Stimulated activated effector memory CD8-positive, alpha-beta T cell treated with anti-CD3 and anti-CD28 coated beads, Interleukin-12 subunit alpha, Interleukin-12 subunit beta, amount 100 ng/mL, for 72 hours (primary cell): ENCODE measurements at regions not wholly inside any gene's neighbourhood (a gene's known extent, or its start where the extent isn't known, plus 50 kb on each side); places are given as distances from the start of the nearest gene placed in this dataset.
"Not testable (repeated sequence)": the region's sequence is repeated elsewhere in the genome, so short reads cannot be mapped to it uniquely, and the experiment has no call there.

ENCODE experiments used
- ATAC-seq: fragments of 150-1000 bp; cut with Tn5 transposase; 2 replicates; pipeline ENCODE4 v1.10.0; 2021
- DNase-seq, 2 donors: peaks; one replicate each; pipeline ENCODE4 v3.0.0; 2021 to 2022; ENCODE audit warnings: low spot score in 2 of 2
- H3K27ac Mint-ChIP-seq: one replicate; pipeline ENCODE4 v1.8.0; 2022; ENCODE audit warnings: mild to moderate bottlenecking, mixed read lengths
- H3K36me3 Mint-ChIP-seq: one replicate; pipeline ENCODE4 v1.8.0; 2022; ENCODE audit warnings: mild to moderate bottlenecking, mixed read lengths
- H3K4me1 Mint-ChIP-seq: one replicate; pipeline ENCODE4 v1.8.0; 2022; ENCODE audit warnings: mixed read lengths
- H3K4me3 Mint-ChIP-seq: one replicate; pipeline ENCODE4 v1.8.0; 2022; ENCODE audit warnings: mild to moderate bottlenecking, mixed read lengths
- H3K9me3 Mint-ChIP-seq: one replicate; pipeline ENCODE4 v1.8.0; 2022; ENCODE audit warnings: mixed read lengths

DNA sequence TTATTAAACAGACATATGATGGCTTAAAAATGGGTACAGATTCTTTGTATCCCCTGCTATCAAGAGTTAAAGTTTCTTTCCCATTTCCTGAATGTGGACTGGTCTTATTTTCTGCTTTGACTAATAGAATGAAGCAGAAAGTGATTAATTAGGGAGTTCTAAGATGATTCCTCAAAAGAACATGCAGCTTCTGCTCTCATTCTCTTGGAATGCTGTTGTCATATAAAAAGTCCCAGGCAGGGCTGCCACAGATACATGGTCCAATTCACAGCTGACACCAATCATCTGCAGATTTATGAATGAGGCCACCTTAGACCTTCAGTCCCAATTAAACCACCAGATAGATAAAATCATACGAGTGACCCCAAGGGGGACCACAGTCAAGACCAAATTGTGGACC is 844.5 kb upstream of the RAG2 start:
- no peak for ATAC-seq
- DNase-seq, result no peak
- Mint-ChIP-seq H3K4me1 (no peaks in the 10 kb centered on the region), H3K4me3 (no peak overlapping the region), H3K36me3 (no peaks in the 10 kb centered on the region), H3K9me3 (peaks cover 9% of the 10 kb centered on the region), H3K27ac (no peak overlapping the region)

- not testable (repeated sequence) for DNase-seq, H3K4me1 Mint-ChIP-seq, H3K4me3 Mint-ChIP-seq, ATAC-seq, H3K27ac Mint-ChIP-seq, H3K36me3 Mint-ChIP-seq
- H3K9me3 Mint-ChIP-seq, result peaks cover 13% of the 10 kb centered on the region
These were observed 833.7 kb upstream of the RAG2 start for GRCh38 chr11:37431633-37432230.

GRCh38 chr11:37430966-37431632 is 833.1 kb upstream of the RAG2 start:
- H3K36me3 Mint-ChIP-seq, H3K4me1 Mint-ChIP-seq, H3K27ac Mint-ChIP-seq, H3K4me3 Mint-ChIP-seq, ATAC-seq, DNase-seq: not testable (repeated sequence)
- peaks cover 12% of the 10 kb centered on the region for H3K9me3 Mint-ChIP-seq

GRCh38 chr11:37422511-37422910 is 824.5 kb upstream of the RAG2 start:
- Mint-ChIP-seq H3K4me3 (no peak overlapping the region), H3K4me1 (no peaks in the 10 kb centered on the region), H3K9me3 (peaks cover 15% of the 10 kb centered on the region), H3K36me3 (no peaks in the 10 kb centered on the region), H3K27ac (no peak overlapping the region)
- DNase-seq (no peak), ATAC-seq (no peak)

DNA sequence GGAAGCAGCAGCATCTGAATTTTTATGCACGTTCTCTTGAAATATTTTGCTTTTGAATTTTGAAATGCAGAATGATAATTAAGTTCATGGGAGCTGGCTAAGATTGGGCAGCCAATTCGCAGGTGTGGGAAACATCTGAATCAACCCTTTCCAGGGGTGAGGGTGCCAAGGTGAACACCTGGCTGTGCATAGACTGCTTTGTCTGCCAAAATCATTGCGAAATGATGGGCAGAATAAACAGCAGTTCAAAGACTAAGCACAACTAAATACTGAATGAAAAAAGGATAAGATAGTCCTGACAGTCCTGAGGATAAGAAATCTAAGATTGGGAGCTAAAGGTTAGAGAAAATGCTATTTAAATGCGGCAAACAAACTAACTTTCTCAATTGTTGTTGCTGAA is 813.3 kb upstream of the RAG2 start:
- Mint-ChIP-seq H3K4me1 (no peaks in the 10 kb centered on the region), H3K9me3 (peaks cover 17% of the 10 kb centered on the region), H3K27ac (no peak overlapping the region), H3K36me3 (no peaks in the 10 kb centered on the region), H3K4me3 (no peak overlapping the region)
- DNase-seq, result no peak
- ATAC-seq, result no peak

- no peak overlapping the region for H3K27ac Mint-ChIP-seq
- no peaks in the 10 kb centered on the region for H3K4me1 Mint-ChIP-seq
- DNase-seq (no peak), ATAC-seq (no peak)
- H3K9me3 Mint-ChIP-seq, result peaks cover 17% of the 10 kb centered on the region
- H3K4me3 Mint-ChIP-seq, result no peak overlapping the region
- H3K36me3 Mint-ChIP-seq, result no peaks in the 10 kb centered on the region
These were observed 811.1 kb upstream of the RAG2 start for GRCh38 chr11:37409124-37409523.

DNA sequence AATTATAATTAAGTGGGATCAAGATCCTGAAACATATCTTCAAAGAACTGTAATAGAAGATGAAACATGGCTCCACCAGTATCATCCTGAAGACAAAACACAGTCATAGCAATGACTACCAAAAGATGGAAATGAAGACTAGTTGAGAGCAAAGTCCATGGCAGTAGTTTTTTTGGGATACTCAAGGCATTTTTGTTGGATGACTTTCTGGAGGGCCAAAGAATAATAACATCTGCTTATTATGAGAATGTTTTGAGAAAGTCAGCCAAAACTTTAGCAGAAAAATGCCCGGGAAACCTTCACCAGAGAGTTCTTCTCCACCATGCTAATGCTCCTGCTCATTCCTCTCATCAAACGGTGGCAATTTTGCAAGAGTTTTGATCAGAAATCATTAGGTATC is 809.4 kb upstream of the RAG2 start:
- DNase-seq, result no peak
- H3K4me1 Mint-ChIP-seq, result no peaks in the 10 kb centered on the region
- no peak for ATAC-seq
- H3K36me3 Mint-ChIP-seq, result no peaks in the 10 kb centered on the region
- H3K27ac Mint-ChIP-seq, result no peak overlapping the region
- no peak overlapping the region for H3K4me3 Mint-ChIP-seq
- H3K9me3 Mint-ChIP-seq, result peaks cover 22% of the 10 kb centered on the region

- Mint-ChIP-seq H3K27ac (no peak overlapping the region), H3K4me1 (no peaks in the 10 kb centered on the region), H3K4me3 (no peak overlapping the region), H3K36me3 (no peaks in the 10 kb centered on the region), H3K9me3 (peaks cover 21% of the 10 kb centered on the region)
- ATAC-seq (no peak), DNase-seq (no peak)
These were observed 808.6 kb upstream of the RAG2 start for GRCh38 chr11:37406651-37407050.

- no peaks in the 10 kb centered on the region for H3K4me1 Mint-ChIP-seq
- H3K9me3 Mint-ChIP-seq, result peaks cover 21% of the 10 kb centered on the region
- DNase-seq, result no peak
- no peak overlapping the region for H3K27ac Mint-ChIP-seq
- ATAC-seq, result no peak
- no peak overlapping the region for H3K4me3 Mint-ChIP-seq
- no peaks in the 10 kb centered on the region for H3K36me3 Mint-ChIP-seq
These were observed 806.2 kb upstream of the RAG2 start for GRCh38 chr11:37404231-37404630.

GRCh38 chr11:37402663-37403062 is 804.6 kb upstream of the RAG2 start:
- Mint-ChIP-seq H3K9me3 (peaks cover 21% of the 10 kb centered on the region), H3K4me3 (no peak overlapping the region), H3K27ac (no peak overlapping the region), H3K36me3 (no peaks in the 10 kb centered on the region), H3K4me1 (no peaks in the 10 kb centered on the region)
- ATAC-seq (no peak), DNase-seq (no peak)

DNA sequence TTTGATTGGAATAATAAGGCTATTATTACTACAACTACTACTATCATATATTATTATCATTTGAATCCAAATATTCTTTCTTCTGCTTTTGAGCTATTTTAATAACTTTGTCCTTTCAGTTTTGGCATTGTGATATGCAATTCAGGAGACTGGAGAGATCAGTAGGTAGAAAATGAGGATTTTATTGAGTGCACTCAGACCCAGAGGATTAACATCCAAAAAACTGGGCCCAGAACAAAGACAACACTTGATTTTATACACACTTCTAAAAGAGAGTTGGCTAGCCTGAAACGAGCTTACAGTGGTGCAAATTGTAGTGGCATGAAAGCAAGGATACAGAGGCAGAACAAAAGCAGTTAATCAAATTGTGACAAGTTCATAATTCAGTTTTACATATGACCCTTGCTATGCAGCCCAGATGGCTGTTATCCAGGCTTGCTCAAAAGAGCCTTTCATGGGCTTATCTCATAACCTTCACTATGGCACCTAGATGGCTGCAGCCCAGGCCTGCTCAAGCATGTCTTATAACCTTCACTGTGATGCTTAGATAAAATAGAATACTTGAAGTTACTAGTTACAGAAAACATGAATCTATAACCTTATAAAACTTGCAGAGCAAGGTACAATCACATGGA is 796.3 kb upstream of the RAG2 start:
- Mint-ChIP-seq H3K9me3 (peaks cover 23% of the 10 kb centered on the region), H3K4me1 (no peaks in the 10 kb centered on the region), H3K4me3 (no peak overlapping the region), H3K36me3 (no peaks in the 10 kb centered on the region), H3K27ac (no peak overlapping the region)
- no peak for DNase-seq
- ATAC-seq, result no peak

DNA sequence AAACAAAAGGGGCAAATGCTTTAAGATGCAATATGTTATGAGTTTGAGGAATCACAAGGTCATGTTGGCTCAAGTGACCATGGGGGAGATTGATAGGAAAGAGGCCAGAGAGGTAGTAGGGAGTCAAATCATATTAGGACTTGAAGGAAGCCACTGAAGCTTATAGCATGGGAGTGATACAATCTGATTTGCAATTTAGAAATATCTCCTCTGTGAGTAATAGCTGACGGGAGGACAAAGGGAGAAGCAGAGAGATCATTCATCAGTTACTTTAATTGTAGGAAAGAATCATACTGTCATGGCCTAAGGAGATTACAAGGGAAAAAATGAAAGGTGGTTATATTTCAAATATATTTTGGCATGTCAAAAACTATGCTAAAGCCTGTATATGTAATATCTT is 793.6 kb upstream of the RAG2 start:
- peaks cover 32% of the 10 kb centered on the region for H3K9me3 Mint-ChIP-seq
- no peak overlapping the region for H3K4me3 Mint-ChIP-seq
- H3K36me3 Mint-ChIP-seq, result no peaks in the 10 kb centered on the region
- H3K4me1 Mint-ChIP-seq, result no peaks in the 10 kb centered on the region
- H3K27ac Mint-ChIP-seq, result no peak overlapping the region
- no peak for ATAC-seq
- DNase-seq, result no peak

DNA sequence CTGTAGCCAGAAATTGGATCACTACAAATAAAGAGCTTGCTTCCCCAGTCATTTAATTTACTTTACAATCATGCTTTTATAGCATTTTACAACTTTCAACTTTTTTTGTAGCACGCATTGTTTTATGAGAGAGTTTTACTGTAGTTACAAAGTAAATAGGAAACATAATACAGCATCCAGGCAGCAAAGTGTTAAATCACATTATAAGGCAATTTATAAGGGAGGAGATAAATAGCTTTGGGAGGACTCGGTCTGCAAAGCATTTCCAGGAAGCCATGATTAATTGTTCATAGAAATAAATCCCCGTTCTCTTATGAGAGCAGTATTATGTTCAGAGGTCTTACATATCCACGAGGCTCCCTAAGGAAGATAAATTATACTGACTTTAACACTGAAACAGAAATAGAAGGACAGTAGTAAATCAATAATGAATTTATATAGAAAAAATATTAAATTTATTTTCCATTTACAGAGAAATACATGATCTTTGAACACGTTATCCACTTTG is 792.6 kb upstream of the RAG2 start:
- Mint-ChIP-seq H3K4me3 (no peak overlapping the region), H3K4me1 (no peaks in the 10 kb centered on the region), H3K9me3 (peaks cover 27% of the 10 kb centered on the region), H3K36me3 (no peaks in the 10 kb centered on the region), H3K27ac (no peak overlapping the region)
- no peak for DNase-seq
- no peak for ATAC-seq

GRCh38 chr11:37378958-37379357 is 780.9 kb upstream of the RAG2 start:
- DNase-seq, result no peak
- no peak overlapping the region for H3K27ac Mint-ChIP-seq
- H3K9me3 Mint-ChIP-seq, result peaks cover 20% of the 10 kb centered on the region
- H3K4me1 Mint-ChIP-seq, result no peaks in the 10 kb centered on the region
- H3K4me3 Mint-ChIP-seq, result no peak overlapping the region
- H3K36me3 Mint-ChIP-seq, result no peaks in the 10 kb centered on the region
- no peak for ATAC-seq

DNA sequence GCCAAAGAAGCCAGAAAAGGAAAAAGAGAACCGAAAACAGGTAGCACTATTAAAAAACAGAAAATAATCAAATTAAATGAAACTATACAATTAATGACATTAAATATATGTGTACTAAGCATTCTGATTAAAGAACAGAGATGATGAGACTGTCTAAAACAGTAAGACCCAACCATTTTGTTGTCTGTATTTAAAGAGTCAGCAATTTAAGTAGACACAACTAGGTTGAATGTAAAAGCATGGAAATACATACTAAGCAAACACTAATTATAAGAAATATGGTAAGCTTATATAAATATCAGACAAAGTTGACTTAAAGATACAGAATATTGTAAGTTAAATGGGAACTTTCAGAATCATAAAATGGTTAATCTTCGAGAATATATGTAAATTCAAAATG is 774.6 kb upstream of the RAG2 start:
- DNase-seq (no peak), ATAC-seq (no peak)
- Mint-ChIP-seq H3K4me1 (no peaks in the 10 kb centered on the region), H3K27ac (no peak overlapping the region), H3K36me3 (no peaks in the 10 kb centered on the region), H3K9me3 (peaks cover 9% of the 10 kb centered on the region), H3K4me3 (no peak overlapping the region)

DNA sequence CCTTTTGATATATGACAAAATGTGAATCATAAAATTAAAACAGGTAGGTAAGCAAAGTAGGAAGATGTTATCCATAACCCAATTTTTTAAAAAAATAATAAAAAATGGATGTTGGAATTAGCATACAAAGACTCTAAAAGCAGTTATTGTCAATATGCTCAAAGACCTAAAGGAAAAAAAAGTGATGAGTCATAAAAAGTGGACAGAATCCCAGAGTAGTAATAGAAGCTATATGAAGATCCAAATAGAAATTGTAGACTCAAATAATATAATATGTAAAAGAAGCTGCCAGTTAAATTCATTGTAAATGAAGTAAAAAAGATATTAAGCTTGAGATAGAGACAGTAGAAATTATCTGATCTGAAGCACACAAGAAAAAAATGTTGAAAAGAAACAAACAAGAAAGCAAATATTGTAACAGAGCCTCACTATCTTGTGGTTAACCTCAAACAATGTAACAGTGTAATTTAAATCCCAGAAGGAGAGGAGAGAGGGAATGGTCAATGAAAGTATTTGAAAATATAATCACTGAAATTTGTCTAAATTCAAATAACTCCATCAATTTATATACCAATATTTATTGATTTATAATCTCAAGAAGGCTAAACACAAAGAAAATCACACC is 773.4 kb upstream of the RAG2 start:
- no peak overlapping the region for H3K27ac Mint-ChIP-seq

More for the DNA sequence above, 773.4 kb upstream of the RAG2 start:
- H3K4me3 Mint-ChIP-seq, result no peak overlapping the region
- no peaks in the 10 kb centered on the region for H3K4me1 Mint-ChIP-seq
- ATAC-seq (no peak), DNase-seq (no peak)
- H3K36me3 Mint-ChIP-seq, result no peaks in the 10 kb centered on the region
- peaks cover 9% of the 10 kb centered on the region for H3K9me3 Mint-ChIP-seq
